Caco-2 (cell line): ENCODE measurements at regions not wholly inside any gene's neighbourhood (a gene's known extent, or its start where the extent isn't known, plus 50 kb on each side); places are given as distances from the start of the nearest gene placed in this dataset.

Experiments used
- BruUV-seq: library from RNA; stranded (reverse); fragments of 400-500 nt; replicated peaks from 2 replicates; lab custom pipeline; 2021; lab: Mats Ljungman, UMichigan
- CTCF ChIA-PET: fragments of 300-600 bp; sonication (Branson Sonifier 250); formaldehyde crosslinking; loops from one replicate; lab custom pipeline; 2022; ENCODE audit warnings: antibody characterized with exemption; lab: Charles Lee
- POLR2A ChIA-PET: fragments of 300-600 bp; sonication (Branson Sonifier 250); formaldehyde crosslinking; loops from one replicate; lab custom pipeline; 2022; ENCODE audit warnings: antibody characterized with exemption; lab: Charles Lee
- DNase-seq, 2 experiments: peaks; one replicate each; pipeline versions ENCODE4 v3.0.0 to v3.0.0-alpha.2; 2020 to 2022
- H3K27me3 ChIP-seq: replicated peaks from 2 replicates; pipeline ENCODE4 v1.6.0; 2011; ENCODE audit warnings: low read length; ENCODE audit not compliant: control insufficient read depth, insufficient read depth
- H3K36me3 ChIP-seq: 2 replicates; pipeline ENCODE4 v1.5.1; 2011; ENCODE audit warnings: low read length; ENCODE audit not compliant: control insufficient read depth, insufficient read depth
- H3K4me1 ChIP-seq: fragments of 250-450 bp; sonication (Bioruptor Pico); 2 replicates; pipeline ENCODE4 v1.5.1; 2020; ENCODE audit warnings: mild to moderate bottlenecking
- H3K4me3 ChIP-seq: 2 replicates; pipeline ENCODE4 v1.5.1; 2011; ENCODE audit warnings: low read depth, mild to moderate bottlenecking, control low read depth, low read length
- H3K9me3 ChIP-seq: fragments of 250-450 bp; sonication (Bioruptor Pico); 2 replicates; pipeline ENCODE4 v1.5.1; 2020; ENCODE audit warnings: mild to moderate bottlenecking, moderate library complexity
- H3K27ac Mint-ChIP-seq: one replicate; pipeline ENCODE4 v1.8.0; 2022; ENCODE audit warnings: mixed read lengths; ENCODE audit not compliant: unreplicated experiment
- H3K27me3 Mint-ChIP-seq: one replicate; pipeline ENCODE4 v1.8.0; 2022; ENCODE audit warnings: mixed read lengths; ENCODE audit not compliant: insufficient read depth, unreplicated experiment
- H3K36me3 Mint-ChIP-seq: one replicate; pipeline ENCODE4 v1.8.0; 2022; ENCODE audit warnings: mild to moderate bottlenecking, mixed read lengths; ENCODE audit not compliant: insufficient read depth, unreplicated experiment
- H3K4me1 Mint-ChIP-seq: one replicate; pipeline ENCODE4 v1.8.0; 2022; ENCODE audit warnings: low read depth, mixed read lengths; ENCODE audit not compliant: unreplicated experiment
- H3K4me3 Mint-ChIP-seq: one replicate; pipeline ENCODE4 v1.8.0; 2022; ENCODE audit warnings: mild to moderate bottlenecking, moderate library complexity, mixed read lengths; ENCODE audit not compliant: unreplicated experiment
- H3K9me3 Mint-ChIP-seq: one replicate; pipeline ENCODE4 v1.8.0; 2022; ENCODE audit warnings: mixed read lengths; ENCODE audit not compliant: unreplicated experiment
- CTCF ChIP-seq, 2 experiments: fragments of 200-600 bp in 1 of 2; IDR thresholded peaks; 1 replicate in 1 of 2; 2 replicates in 1 of 2; pipeline versions ENCODE4 v1.5.1 to v1.8.0; 2011 to 2022; ENCODE audit warnings: antibody characterized with exemption in 1 of 2, control low read depth in 1 of 2, inconsistent platforms in 1 of 2, low read depth in 1 of 2, low read length in 1 of 2, mild to moderate bottlenecking in 1 of 2, moderate library complexity in 1 of 2; ENCODE audit not compliant: insufficient read depth in 1 of 2, severe bottlenecking in 1 of 2, unreplicated experiment in 1 of 2
- intact Hi-C: fragments of 100-400 bp; cut with micrococcal nuclease; formaldehyde crosslinking; loops from one replicate; pipeline ENCODE4 v1.10.0; 2022; ENCODE audit not compliant: unreplicated experiment

- Histone ChIP-seq H3K9me3 (no peaks in the 10 kb centered on the region; the same call in 1 of the 2 replicates), H3K4me3 (no peak overlapping the region), H3K36me3 (no peaks in the 10 kb centered on the region), H3K27me3 (no peaks in the 10 kb centered on the region), H3K4me1 (no peaks in the 10 kb centered on the region)
- intact Hi-C loops: loop anchor here (2.0 kb wide), 1 partner anchor 195 kb away; no protein-coding TSS in a partner anchor
- Mint-ChIP-seq H3K4me3 (no peak overlapping the region), H3K36me3 (no peaks in the 10 kb centered on the region), H3K27ac (no peak overlapping the region), H3K27me3 (no peaks in the 10 kb centered on the region), H3K9me3 (no peaks in the 10 kb centered on the region), H3K4me1 (no peaks in the 10 kb centered on the region)
- BruUV-seq: no TSS peak
- ChIA-PET CTCF (no interaction called here), POLR2A (no interaction called here)
- DNase-seq: no peak
- TF ChIP-seq CTCF (IDR thresholded peaks at IDR 0.05; ENCODE audit: insufficient read depth in 1 of 2, low read depth in 1 of 2, low read length in 1 of 2, severe bottlenecking in 1 of 2, unreplicated experiment in 1 of 2): no peak
Measured at GRCh38 chr4:62449538-62449937, 1249.4 kb downstream of the ADGRL3 start.

- Histone ChIP-seq H3K27me3 (no peaks in the 10 kb centered on the region), H3K9me3 (no peaks in the 10 kb centered on the region), H3K4me3 (no peak overlapping the region), H3K4me1 (no peaks in the 10 kb centered on the region), H3K36me3 (no peaks in the 10 kb centered on the region)
- no peak for TF ChIP-seq CTCF (IDR thresholded peaks at IDR 0.05; ENCODE audit: insufficient read depth in 1 of 2, low read depth in 1 of 2, low read length in 1 of 2, severe bottlenecking in 1 of 2, unreplicated experiment in 1 of 2)
- BruUV-seq: no TSS peak
- Mint-ChIP-seq H3K9me3 (no peaks in the 10 kb centered on the region), H3K4me3 (no peak overlapping the region), H3K4me1 (no peaks in the 10 kb centered on the region), H3K36me3 (no peaks in the 10 kb centered on the region), H3K27ac (no peak overlapping the region), H3K27me3 (no peaks in the 10 kb centered on the region)
- DNase-seq: no peak
- intact Hi-C loops: loop anchor here (2.0 kb wide), 1 partner anchor 196 kb away; no protein-coding TSS in a partner anchor
- CTCF ChIA-PET: no interaction called here
- POLR2A ChIA-PET: no interaction called here
Measured at GRCh38 chr4:62448911-62449310, 1248.8 kb downstream of the ADGRL3 start.

- peaks cover 59% of the 10 kb centered on the region for H3K9me3 Mint-ChIP-seq
- TF ChIP-seq CTCF (IDR thresholded peaks at IDR 0.05; ENCODE audit: insufficient read depth in 1 of 2, low read depth in 1 of 2, low read length in 1 of 2, severe bottlenecking in 1 of 2, unreplicated experiment in 1 of 2): no peak
- no peak overlapping the region for H3K4me3 ChIP-seq
- DNase-seq: no peak
- BruUV-seq: no TSS peak
- ChIA-PET POLR2A (no interaction called here), CTCF (no interaction called here)
- H3K36me3 ChIP-seq: no peaks in the 10 kb centered on the region
- H3K27me3 Mint-ChIP-seq: no peaks in the 10 kb centered on the region
- no peak overlapping the region for H3K27ac Mint-ChIP-seq
- H3K27me3 ChIP-seq: no peaks in the 10 kb centered on the region
- H3K9me3 ChIP-seq: no peaks in the 10 kb centered on the region; the same call in 1 of the 2 replicates
- intact Hi-C loops: no loop called here
- no peaks in the 10 kb centered on the region for H3K36me3 Mint-ChIP-seq
- no peaks in the 10 kb centered on the region for H3K4me1 ChIP-seq
- H3K4me1 Mint-ChIP-seq: no peaks in the 10 kb centered on the region
- no peak overlapping the region for H3K4me3 Mint-ChIP-seq
Measured at GRCh38 chr4:62439051-62439450, 1238.9 kb downstream of the ADGRL3 start.
